BLaER1 treated with 17β-estradiol and CSF1 and Interleukin-3, amounts not matched to agents 10 nM and 100 nM (cell line): ENCODE measurements at regions not wholly inside any gene's neighbourhood (a gene's known extent, or its start where the extent isn't known, plus 50 kb on each side); places are given as distances from the start of the nearest gene placed in this dataset.

Experiments
- H3K27ac ChIP-seq, 11 experiments: shearing (Covaris generic); formaldehyde crosslinking; 2 replicates each; pipeline ENCODE4 v1.8.1; 2022
- H3K27me3 ChIP-seq, 11 experiments: shearing (Covaris generic); formaldehyde crosslinking; 2 replicates each; pipeline ENCODE4 v1.8.1; 2022
- H3K36me3 ChIP-seq, 11 experiments: shearing (Covaris generic); formaldehyde crosslinking; 2 replicates each; pipeline ENCODE4 v1.8.1; 2022
- H3K4me1 ChIP-seq, 10 experiments: shearing (Covaris generic); formaldehyde crosslinking; 2 replicates each; pipeline ENCODE4 v1.8.1; 2022
- H3K4me2 ChIP-seq, 11 experiments: shearing (Covaris generic); formaldehyde crosslinking; 2 replicates each; pipeline ENCODE4 v1.8.1; 2022
- H3K4me3 ChIP-seq, 10 experiments: shearing (Covaris generic); formaldehyde crosslinking; 2 replicates each; pipeline ENCODE4 v1.8.1; 2022
- H3K9ac ChIP-seq, 11 experiments: shearing (Covaris generic); formaldehyde crosslinking; 2 replicates each; pipeline ENCODE4 v1.8.1; 2022
- H3K9me3 ChIP-seq, 11 experiments: shearing (Covaris generic); formaldehyde crosslinking; replicated peaks in 1 of 11; 2 replicates each; pipeline ENCODE4 v1.8.1; 2022
- H4K20me1 ChIP-seq, 11 experiments: shearing (Covaris generic); formaldehyde crosslinking; 2 replicates each; pipeline ENCODE4 v1.8.1; 2022
- Cebpa-rat ChIP-seq, 11 experiments: shearing (Covaris generic); IDR thresholded peaks; 2 replicates each; pipeline ENCODE4 v1.8.1; 2022

- Histone ChIP-seq H4K20me1 (no peaks in the 10 kb centered on the region), H3K4me1 (no peaks in the 10 kb centered on the region), H3K9me3 (no peaks in the 10 kb centered on the region), H3K36me3 (no peaks in the 10 kb centered on the region), H3K27ac (no peak overlapping the region), H3K9ac (no peak overlapping the region), H3K4me2 (no peak overlapping the region), H3K27me3 (no peaks in the 10 kb centered on the region), H3K4me3 (no peak overlapping the region)
- no peak for TF ChIP-seq Cebpa-rat (IDR thresholded peaks at IDR 0.05)
These were observed 50.8 kb upstream of the ELF5 start for GRCh38 chr11:34564406-34564805.

DNA sequence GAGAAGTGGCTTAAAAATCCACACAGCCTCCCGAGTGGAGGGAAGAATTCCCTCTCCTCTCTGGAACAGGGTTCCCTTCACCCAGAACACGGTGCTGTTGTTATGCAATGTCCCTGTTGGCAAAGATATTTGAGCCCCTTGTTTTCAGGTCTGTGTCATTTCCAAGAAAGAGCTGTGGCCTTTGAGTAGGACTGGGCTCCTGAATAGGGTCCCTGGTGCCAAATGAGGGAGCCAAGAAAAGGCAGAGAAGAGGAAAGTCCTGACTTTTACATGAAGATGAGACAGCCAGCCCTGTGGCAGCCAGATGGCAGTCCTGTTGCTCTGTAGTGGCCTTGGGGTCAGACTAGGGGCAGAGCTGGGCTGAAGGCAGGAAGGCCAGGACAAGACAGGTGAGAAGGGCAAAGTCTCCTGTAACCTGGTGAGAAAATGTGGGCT, 51.2 kb upstream of the ELF5 start:
- H3K9me3 ChIP-seq: no peaks in the 10 kb centered on the region
- TF ChIP-seq Cebpa-rat (IDR thresholded peaks at IDR 0.05): no peak
- H3K4me3 ChIP-seq: no peak overlapping the region
- no peak overlapping the region for H3K4me2 ChIP-seq
- no peaks in the 10 kb centered on the region for H3K27me3 ChIP-seq
- H3K27ac ChIP-seq: no peak overlapping the region
- H3K36me3 ChIP-seq: no peaks in the 10 kb centered on the region
- no peaks in the 10 kb centered on the region for H4K20me1 ChIP-seq
- H3K9ac ChIP-seq: no peak overlapping the region
- H3K4me1 ChIP-seq: no peaks in the 10 kb centered on the region

DNA sequence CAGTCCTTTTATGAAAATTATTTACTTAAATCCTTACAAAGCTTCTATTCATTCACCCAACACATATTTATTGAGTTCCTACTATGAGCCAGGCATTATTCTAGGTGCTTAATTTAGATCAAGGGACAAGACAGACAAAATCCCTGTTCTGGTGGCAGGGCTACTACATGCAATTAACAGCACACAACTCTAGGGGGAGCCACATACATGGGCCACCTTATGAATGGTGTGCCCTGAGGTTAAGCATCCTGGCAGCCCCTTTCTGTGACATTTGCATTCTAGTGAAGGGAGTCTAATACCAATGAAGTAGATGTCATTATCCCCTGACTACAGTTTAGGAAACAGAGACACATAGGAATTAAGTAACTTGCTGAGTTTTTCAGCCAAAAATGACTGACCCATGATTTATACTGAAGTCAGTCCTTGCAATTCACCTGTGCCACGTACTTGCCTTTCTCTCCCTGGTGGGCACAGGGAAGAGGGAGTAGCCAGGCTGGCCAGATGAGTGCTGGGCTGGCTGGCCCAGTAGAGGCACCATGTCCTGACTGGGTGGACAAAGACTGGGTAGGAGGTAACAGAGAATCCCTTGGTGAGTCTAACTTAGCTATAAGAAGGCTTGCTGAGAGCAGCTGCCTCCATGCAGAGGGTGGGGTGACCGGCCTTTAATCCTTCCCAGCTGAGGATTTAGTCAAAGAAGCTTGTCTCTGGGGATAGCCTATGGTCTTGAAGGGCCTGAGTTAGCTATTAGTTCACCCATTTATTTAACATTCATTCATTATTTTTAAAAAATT, 52.0 kb upstream of the ELF5 start:
- H3K4me1 ChIP-seq: peaks cover 0 to 5% (median 1%) of the 10 kb centered on the region in 10 experiments; a peak in 7 of 20 replicates
- H4K20me1 ChIP-seq: no peaks in the 10 kb centered on the region
- H3K9ac ChIP-seq: no peak overlapping the region
- no peak overlapping the region for H3K4me2 ChIP-seq
- no peak overlapping the region for H3K27ac ChIP-seq
- no peaks in the 10 kb centered on the region for H3K36me3 ChIP-seq
- no peak for TF ChIP-seq Cebpa-rat (IDR thresholded peaks at IDR 0.05)
- H3K27me3 ChIP-seq: no peaks in the 10 kb centered on the region
- no peak overlapping the region for H3K4me3 ChIP-seq
- H3K9me3 ChIP-seq: no peaks in the 10 kb centered on the region

GRCh38 chr11:34566208-34566551, 52.6 kb upstream of the ELF5 start:
- Histone ChIP-seq H3K36me3 (no peaks in the 10 kb centered on the region), H3K9me3 (no peaks in the 10 kb centered on the region), H3K27ac (no peak overlapping the region), H3K9ac (no peak overlapping the region), H3K27me3 (no peaks in the 10 kb centered on the region), H4K20me1 (no peaks in the 10 kb centered on the region), H3K4me2 (no peak overlapping the region), H3K4me3 (no peak overlapping the region), H3K4me1 (peaks cover 0 to 9% (median 3%) of the 10 kb centered on the region in 10 experiments; a peak in 7 of 20 replicates)
- no peak for TF ChIP-seq Cebpa-rat (IDR thresholded peaks at IDR 0.05)

- no peaks in the 10 kb centered on the region for H4K20me1 ChIP-seq
- H3K9me3 ChIP-seq: no peaks in the 10 kb centered on the region
- no peaks in the 10 kb centered on the region for H3K36me3 ChIP-seq
- H3K27me3 ChIP-seq: no peaks in the 10 kb centered on the region
- no peak overlapping the region for H3K4me2 ChIP-seq
- H3K9ac ChIP-seq: no peak overlapping the region
- peaks cover 0 to 9% (median 3%) of the 10 kb centered on the region in 10 experiments; a peak in 7 of 20 replicates for H3K4me1 ChIP-seq
- no peak for TF ChIP-seq Cebpa-rat (IDR thresholded peaks at IDR 0.05)
- no peak overlapping the region for H3K4me3 ChIP-seq
- no peak overlapping the region for H3K27ac ChIP-seq
These were observed 53.1 kb upstream of the ELF5 start for GRCh38 chr11:34566736-34567135.

DNA sequence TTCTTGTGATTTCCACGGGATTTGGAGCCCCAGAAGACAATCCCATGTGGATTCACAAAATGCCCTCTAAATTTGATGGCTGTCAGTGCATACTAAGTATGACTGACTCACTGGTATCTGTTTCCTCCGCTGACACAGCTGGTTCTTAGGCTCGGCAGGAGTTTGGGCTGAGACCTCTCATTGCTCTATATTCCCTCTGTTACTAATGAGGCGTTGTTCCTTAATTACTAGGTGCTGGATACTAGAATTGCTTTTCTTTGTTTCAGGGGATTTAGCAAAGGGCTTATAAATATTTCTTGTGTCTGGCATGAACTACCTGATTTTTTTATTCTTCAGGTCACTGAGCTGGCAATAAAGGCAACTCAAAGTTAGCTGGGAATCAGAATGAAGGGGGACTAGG, 53.2 kb upstream of the EHF start:
- Histone ChIP-seq H3K27ac (no peak overlapping the region), H3K36me3 (no peaks in the 10 kb centered on the region), H3K4me2 (no peak overlapping the region), H3K27me3 (no peaks in the 10 kb centered on the region), H4K20me1 (no peaks in the 10 kb centered on the region), H3K9me3 (no peaks in the 10 kb centered on the region), H3K4me3 (no peak overlapping the region), H3K9ac (no peak overlapping the region), H3K4me1 (peaks cover 0 to 9% (median 3%) of the 10 kb centered on the region in 10 experiments; a peak in 7 of 20 replicates)
- no peak for TF ChIP-seq Cebpa-rat (IDR thresholded peaks at IDR 0.05)

DNA sequence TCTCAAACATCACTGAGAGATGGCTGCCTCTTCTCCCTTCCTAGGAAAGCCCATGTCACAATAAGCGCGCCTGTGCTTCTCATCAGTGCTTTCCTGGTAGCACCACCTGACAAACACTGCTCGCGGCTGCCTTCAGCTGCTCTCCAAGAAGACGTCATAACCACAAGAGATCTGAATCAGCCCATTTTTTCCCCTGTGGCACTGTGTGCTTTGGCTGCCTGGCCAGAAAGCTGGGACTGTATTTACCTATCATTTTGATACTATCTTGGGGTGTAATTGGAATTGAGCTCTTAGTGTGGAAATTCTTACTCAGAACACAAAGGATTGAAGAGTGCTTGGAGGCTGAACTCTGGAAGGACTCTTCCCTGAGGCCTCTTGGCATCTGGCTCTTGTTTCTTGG, 50.3 kb upstream of the EHF start:
- no peak for TF ChIP-seq Cebpa-rat (IDR thresholded peaks at IDR 0.05)
- H3K27ac ChIP-seq: no peak overlapping the region
- H3K4me1 ChIP-seq: peaks cover 0 to 9% (median 3%) of the 10 kb centered on the region in 10 experiments; a peak in 7 of 20 replicates
- H3K4me3 ChIP-seq: no peak overlapping the region
- no peaks in the 10 kb centered on the region for H3K27me3 ChIP-seq
- H4K20me1 ChIP-seq: no peaks in the 10 kb centered on the region
- no peaks in the 10 kb centered on the region for H3K36me3 ChIP-seq
- peak overlapping the region in 2 of 11 experiments; percentile 4 to 10; a peak in 2 of 22 replicates for H3K4me2 ChIP-seq
- no peak overlapping the region for H3K9ac ChIP-seq
- no peaks in the 10 kb centered on the region for H3K9me3 ChIP-seq
